ENCODE measurements at regions not wholly inside any gene's neighbourhood (a gene's known extent, or its start where the extent isn't known, plus 50 kb on each side); places are given as distances from the start of the nearest gene placed in this dataset.
"Not testable (repeated sequence)": the region's sequence is repeated elsewhere in the genome, so short reads cannot be mapped to it uniquely, and the experiment has no call there.

GRCh38 chr10:125235093-125236069 is 75.0 kb upstream of the CTBP2 start:
- TF ChIP-seq POLR2A (IDR thresholded peaks at IDR 0.05; ENCODE audit: low read length) (no peak), GATA1 (IDR thresholded peaks at IDR 0.05; ENCODE audit: low read depth, low read length) (no peak)
- DNase-seq, result no peak

GRCh38 chr10:125234576-125234975 is 74.2 kb upstream of the CTBP2 start:
- DNase-seq, result not testable (repeated sequence)

- DNase-seq, result no peak
- TF ChIP-seq POLR2A (IDR thresholded peaks at IDR 0.05; ENCODE audit: low read length) (no peak), GATA1 (IDR thresholded peaks at IDR 0.05; ENCODE audit: low read depth, low read length) (no peak)
Observed at GRCh38 chr10:125233726-125234125, 73.4 kb upstream of the CTBP2 start.

GRCh38 chr10:125232841-125233240 is 72.5 kb upstream of the CTBP2 start:
- DNase-seq, result no peak
- TF ChIP-seq GATA1 (IDR thresholded peaks at IDR 0.05; ENCODE audit: low read depth, low read length) (no peak), POLR2A (IDR thresholded peaks at IDR 0.05; ENCODE audit: low read length) (no peak)

- DNase-seq, result no peak
- TF ChIP-seq POLR2A (IDR thresholded peaks at IDR 0.05; ENCODE audit: low read length) (no peak), GATA1 (IDR thresholded peaks at IDR 0.05; ENCODE audit: low read depth, low read length) (no peak)
Observed at GRCh38 chr10:125231813-125232475, 71.6 kb upstream of the CTBP2 start.

- no peak for TF ChIP-seq POLR2A (IDR thresholded peaks at IDR 0.05; ENCODE audit: low read length)
- TF ChIP-seq GATA1 (IDR thresholded peaks at IDR 0.05; ENCODE audit: low read depth, low read length), result no peak
Observed at GRCh38 chr10:125231116-125231812, 70.9 kb upstream of the CTBP2 start.

GRCh38 chr10:125230251-125230650 is 69.9 kb upstream of the CTBP2 start:
- TF ChIP-seq POLR2A (IDR thresholded peaks at IDR 0.05; ENCODE audit: low read length) (no peak), GATA1 (IDR thresholded peaks at IDR 0.05; ENCODE audit: low read depth, low read length) (no peak)
- DNase-seq, result no peak

More at GRCh38 chr10:125231116-125231812, 70.9 kb upstream of the CTBP2 start:
- no peak for DNase-seq

GRCh38 chr10:125228245-125228940 is 68.0 kb upstream of the CTBP2 start:
- not testable (repeated sequence) for DNase-seq

- no peak for TF ChIP-seq GATA1 (IDR thresholded peaks at IDR 0.05; ENCODE audit: low read depth, low read length)
- TF ChIP-seq POLR2A (IDR thresholded peaks at IDR 0.05; ENCODE audit: low read length), result no peak
- DNase-seq, result no peak
Observed at GRCh38 chr10:125227546-125227945, 67.2 kb upstream of the CTBP2 start.

GRCh38 chr10:125226823-125227222 is 66.5 kb upstream of the CTBP2 start:
- DNase-seq, result no peak
- TF ChIP-seq GATA1 (IDR thresholded peaks at IDR 0.05; ENCODE audit: low read depth, low read length), result no peak
- TF ChIP-seq POLR2A (IDR thresholded peaks at IDR 0.05; ENCODE audit: low read length), result no peak

GRCh38 chr10:125226005-125226404 is 65.6 kb upstream of the CTBP2 start:
- no peak for TF ChIP-seq GATA1 (IDR thresholded peaks at IDR 0.05; ENCODE audit: low read depth, low read length)
- no peak for TF ChIP-seq POLR2A (IDR thresholded peaks at IDR 0.05; ENCODE audit: low read length)
- no peak for DNase-seq

GRCh38 chr10:125225051-125225450 is 64.7 kb upstream of the CTBP2 start:
- no peak for TF ChIP-seq POLR2A (IDR thresholded peaks at IDR 0.05; ENCODE audit: low read length)
- TF ChIP-seq GATA1 (IDR thresholded peaks at IDR 0.05; ENCODE audit: low read depth, low read length), result no peak
- DNase-seq, result no peak

- no peak for DNase-seq
- TF ChIP-seq GATA1 (IDR thresholded peaks at IDR 0.05; ENCODE audit: low read depth, low read length) (no peak), POLR2A (IDR thresholded peaks at IDR 0.05; ENCODE audit: low read length) (no peak)
Observed at GRCh38 chr10:125222515-125223308, 62.3 kb upstream of the CTBP2 start.

Data from erythroblast (primary cell).